Common myeloid progenitor, CD34-positive (primary cell): ENCODE measurements at regions not wholly inside any gene's neighbourhood (a gene's known extent, or its start where the extent isn't known, plus 50 kb on each side); places are given as distances from the start of the nearest gene placed in this dataset.
"Not testable (repeated sequence)": the region's sequence is repeated elsewhere in the genome, so short reads cannot be mapped to it uniquely, and the experiment has no call there.

ENCODE experiments used
- CTCF ChIA-PET: fragments of 350-600 bp; sonication (Branson Sonifier 250); formaldehyde crosslinking; loops from one replicate; lab custom pipeline; 2021; ENCODE audit warnings: antibody characterized with exemption; lab: Charles Lee
- POLR2A ChIA-PET: fragments of 350-600 bp; sonication (Branson Sonifier 250); formaldehyde crosslinking; loops from one replicate; lab custom pipeline; 2021; ENCODE audit warnings: antibody characterized with exemption; lab: Charles Lee
- DNase-seq, 3 donors: peaks; one replicate each; pipeline versions ENCODE4 v3.0.0 to v3.0.0-alpha.2; 2013
- H3K27ac ChIP-seq, 2 experiments: 1 replicate in 1 of 2; 2 replicates in 1 of 2; pipeline ENCODE4 v1.7.0; 2013; ENCODE audit warnings: inconsistent platforms in 2 of 2, low read length in 2 of 2, mild to moderate bottlenecking in 2 of 2, low read depth in 1 of 2, moderate library complexity in 1 of 2; ENCODE audit not compliant: severe bottlenecking in 2 of 2, insufficient read depth in 1 of 2, poor library complexity in 1 of 2
- H3K27me3 ChIP-seq, 5 experiments: replicated peaks in 2 of 5; 1 replicate in 3 of 5; 2 replicates in 2 of 5; pipeline versions ENCODE4 v1.6.1 to v1.7.0; 2013; ENCODE audit warnings: low read length in 4 of 5, mild to moderate bottlenecking in 2 of 5, moderate library complexity in 2 of 5, inconsistent platforms in 1 of 5; ENCODE audit not compliant: insufficient read depth in 5 of 5, control insufficient read depth in 4 of 5
- H3K36me3 ChIP-seq, 4 experiments: 1 replicate in 2 of 4; 2 replicates in 2 of 4; pipeline versions ENCODE4 v1.6.1 to v1.7.0; 2013; ENCODE audit warnings: low read length in 3 of 4, control low read depth in 1 of 4, mild to moderate bottlenecking in 1 of 4; ENCODE audit not compliant: control insufficient read depth in 4 of 4, insufficient read depth in 4 of 4
- H3K4me1 ChIP-seq, 4 experiments: 1 replicate in 3 of 4; 2 replicates in 1 of 4; pipeline versions ENCODE4 v1.6.1 to v1.7.1; 2013; ENCODE audit warnings: low read length in 3 of 4, mild to moderate bottlenecking in 3 of 4, control low read depth in 1 of 4, inconsistent platforms in 1 of 4, moderate library complexity in 1 of 4; ENCODE audit not compliant: control insufficient read depth in 4 of 4, insufficient read depth in 4 of 4; ENCODE audit errors: control extremely low read depth in 1 of 4
- H3K4me3 ChIP-seq, 7 experiments: 1 replicate in 4 of 7; 2 replicates in 3 of 7; pipeline versions ENCODE4 v1.5.1 to v1.7.0; 2013; ENCODE audit warnings: mild to moderate bottlenecking in 7 of 7, low read length in 6 of 7, moderate library complexity in 6 of 7, inconsistent platforms in 2 of 7, low read depth in 2 of 7, control low read depth in 1 of 7; ENCODE audit not compliant: insufficient read depth in 4 of 7, control insufficient read depth in 1 of 7; ENCODE audit errors: extremely low read depth in 1 of 7
- H3K9me3 ChIP-seq, 5 experiments: 1 replicate in 4 of 5; 2 replicates in 1 of 5; pipeline versions ENCODE4 v1.6.1 to v1.7.1; 2013; ENCODE audit warnings: low read length in 4 of 5, mild to moderate bottlenecking in 2 of 5, inconsistent platforms in 1 of 5, low read depth in 1 of 5, moderate library complexity in 1 of 5; ENCODE audit not compliant: control insufficient read depth in 4 of 5, insufficient read depth in 2 of 5; ENCODE audit errors: control extremely low read depth in 1 of 5
- WGBS: methylation state at CpG from one replicate; pipeline ENCODE4 v1.1.5; 2013; ENCODE audit not compliant: insufficient coverage; 5-methylcytosine and 5-hydroxymethylcytosine counted together

DNA sequence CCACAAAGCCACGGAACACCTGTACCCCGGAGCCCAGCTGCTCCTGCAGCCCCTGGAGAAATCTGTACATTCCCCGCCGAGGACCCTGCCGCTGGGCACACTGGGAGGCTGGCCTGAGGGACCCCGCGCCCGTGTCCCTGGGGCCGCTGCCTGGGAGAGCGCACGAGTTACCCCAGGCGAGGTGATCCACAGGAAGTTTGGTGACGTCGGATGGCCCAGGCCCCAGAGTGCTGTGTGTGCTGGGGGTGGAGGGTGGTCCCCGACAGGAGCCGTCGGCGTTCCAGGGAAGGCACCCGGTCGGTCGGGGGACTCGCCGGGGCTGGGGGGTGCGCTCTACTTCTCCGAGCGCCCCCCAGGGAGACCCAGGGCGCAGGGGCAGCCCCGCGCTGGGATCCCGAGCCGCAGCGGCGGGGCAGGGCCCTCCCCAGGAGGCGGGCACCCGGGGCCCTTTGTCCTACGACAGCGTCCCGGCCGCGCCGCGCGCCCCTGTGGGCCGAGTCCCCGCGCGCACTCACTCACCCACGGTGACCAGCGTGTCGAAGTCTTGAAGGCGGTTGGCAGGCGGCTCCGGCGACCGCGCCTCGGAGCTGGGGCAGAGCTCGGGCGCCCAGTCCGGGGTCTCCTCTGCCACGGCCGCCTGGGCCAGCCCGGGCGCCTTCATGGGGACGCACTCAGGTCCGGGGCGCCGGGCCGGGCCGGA is 129.5 kb upstream of the PRKX start:
- H3K9me3 ChIP-seq, DNase-seq, H3K27ac ChIP-seq, H3K36me3 ChIP-seq, H3K27me3 ChIP-seq, CTCF ChIA-PET, H3K4me1 ChIP-seq, POLR2A ChIA-PET: not testable (repeated sequence)
- peak overlapping the region in 4 of 7 experiments; percentile 31 to 56 (median 54) for H3K4me3 ChIP-seq
- WGBS: no CpG with 5 or more reads among the region's 70 CpGs

DNA sequence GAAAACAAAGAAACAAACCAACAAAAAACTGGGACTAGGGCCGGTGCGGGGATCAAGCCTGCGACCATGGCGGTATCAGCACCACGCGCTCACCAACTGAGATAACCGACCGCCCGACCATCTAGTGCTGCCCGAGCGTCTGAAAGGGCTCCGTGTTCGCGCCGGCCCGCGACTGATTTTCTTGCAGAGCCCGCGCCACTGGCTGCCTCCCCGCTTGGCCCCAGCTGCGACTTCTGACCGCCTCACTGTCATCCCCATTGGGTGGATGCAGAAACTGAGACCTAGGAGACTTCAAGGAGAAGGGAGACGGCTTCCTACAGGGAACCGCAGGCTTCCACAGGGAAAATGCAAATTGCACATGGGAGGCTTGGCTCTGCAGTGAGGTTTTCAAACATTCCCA is 125.3 kb upstream of the PRKX start:
- CTCF ChIA-PET, H3K27ac ChIP-seq, H3K4me3 ChIP-seq, H3K4me1 ChIP-seq, H3K9me3 ChIP-seq, DNase-seq, H3K27me3 ChIP-seq, POLR2A ChIA-PET, H3K36me3 ChIP-seq: not testable (repeated sequence)
- WGBS: no CpG with 5 or more reads among the region's 24 CpGs

GRCh38 chrX:3837958-3838643 is 124.7 kb upstream of the PRKX start:
- POLR2A ChIA-PET: not testable (repeated sequence)
- no CpG with 5 or more reads among the region's 58 CpGs for WGBS

DNA sequence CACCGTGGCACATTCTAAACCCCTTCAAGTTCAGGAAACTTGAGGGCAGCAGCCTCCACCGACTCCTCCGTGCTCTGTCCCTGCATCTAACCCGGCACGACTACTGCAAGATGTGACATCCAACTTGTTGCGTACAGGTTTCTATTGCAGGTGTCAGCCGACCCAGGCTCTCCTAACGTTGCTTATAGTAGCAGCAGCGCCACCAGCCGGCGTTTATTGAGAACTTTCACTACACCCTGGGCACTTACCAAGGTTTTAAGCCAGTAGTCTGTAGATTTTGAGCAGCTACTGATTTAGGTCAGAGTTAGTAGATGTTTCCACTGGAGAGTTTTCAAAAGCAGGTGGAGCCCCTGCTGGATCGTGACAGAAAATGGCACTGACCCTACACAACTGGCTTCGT is 123.8 kb upstream of the PRKX start:
- no CpG with 5 or more reads among the region's 13 CpGs for WGBS
- DNase-seq, POLR2A ChIA-PET: not testable (repeated sequence)

More at GRCh38 chrX:3837958-3838643, 124.7 kb upstream of the PRKX start:
- H3K4me1 ChIP-seq, H3K9me3 ChIP-seq, H3K4me3 ChIP-seq, H3K36me3 ChIP-seq, H3K27me3 ChIP-seq, H3K27ac ChIP-seq, CTCF ChIA-PET, DNase-seq: not testable (repeated sequence)

DNA sequence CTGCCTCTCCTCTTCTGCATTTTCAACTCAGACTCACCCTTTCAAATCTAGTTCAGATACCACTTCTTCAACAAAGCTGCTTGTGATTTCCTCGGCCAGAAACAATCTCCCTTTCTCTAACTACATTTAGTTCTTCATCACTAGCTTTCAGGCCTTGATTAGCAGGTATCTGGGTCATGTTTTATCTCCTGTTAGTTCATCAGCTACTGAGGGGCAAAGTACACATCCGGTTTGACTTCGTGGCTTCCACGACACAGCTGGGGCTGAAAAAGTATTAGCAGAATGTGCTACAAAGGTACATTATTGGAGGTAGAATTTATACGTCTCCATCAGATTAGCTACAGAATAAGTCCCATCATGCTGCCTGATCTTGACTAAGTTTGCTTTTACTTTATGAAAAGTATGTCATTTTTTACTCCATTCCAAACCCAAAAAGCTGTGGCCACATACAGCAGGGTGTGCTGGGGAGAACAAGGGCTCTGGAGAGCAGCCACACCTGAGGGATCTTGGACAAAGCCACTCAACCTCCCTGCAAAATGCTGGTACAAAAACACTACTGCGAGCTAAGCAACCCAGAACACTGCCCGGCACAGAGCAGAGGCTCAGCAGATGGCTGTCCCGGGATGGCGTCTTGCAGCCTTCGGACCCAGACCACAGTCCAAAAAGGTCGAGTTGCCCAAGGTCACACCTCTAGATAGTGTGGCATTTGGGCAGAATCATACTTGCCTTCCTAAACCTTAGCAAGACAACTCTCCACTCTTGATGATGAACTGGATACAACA is 120.5 kb upstream of the PRKX start:
- H3K9me3 ChIP-seq, CTCF ChIA-PET, H3K27me3 ChIP-seq, H3K36me3 ChIP-seq, H3K4me1 ChIP-seq, POLR2A ChIA-PET, DNase-seq, H3K4me3 ChIP-seq, H3K27ac ChIP-seq: not testable (repeated sequence)
- no CpG with 5 or more reads among the region's 11 CpGs for WGBS

More for the DNA sequence above, 123.8 kb upstream of the PRKX start:
- H3K36me3 ChIP-seq, CTCF ChIA-PET, H3K27me3 ChIP-seq, H3K4me1 ChIP-seq, H3K4me3 ChIP-seq, H3K9me3 ChIP-seq, H3K27ac ChIP-seq: not testable (repeated sequence)

GRCh38 chrX:3830020-3830419 is 116.6 kb upstream of the PRKX start:
- H3K4me1 ChIP-seq, DNase-seq, H3K27ac ChIP-seq, H3K9me3 ChIP-seq, H3K4me3 ChIP-seq, H3K27me3 ChIP-seq, POLR2A ChIA-PET, CTCF ChIA-PET, H3K36me3 ChIP-seq: not testable (repeated sequence)
- no CpG with 5 or more reads among the region's 9 CpGs for WGBS

GRCh38 chrX:3829041-3829531 is 115.6 kb upstream of the PRKX start:
- H3K4me3 ChIP-seq, H3K27me3 ChIP-seq, POLR2A ChIA-PET, H3K4me1 ChIP-seq, H3K27ac ChIP-seq, CTCF ChIA-PET, DNase-seq, H3K36me3 ChIP-seq, H3K9me3 ChIP-seq: not testable (repeated sequence)
- WGBS: no CpG with 5 or more reads among the region's 12 CpGs
